Activated CD4-positive, CD25-positive, alpha-beta regulatory T cell treated with anti-CD3 and anti-CD28 coated beads, Interleukin-2, amount 50 U/mL, for 24 hours (primary cell): ENCODE measurements at regions not wholly inside any gene's neighbourhood (a gene's known extent, or its start where the extent isn't known, plus 50 kb on each side); places are given as distances from the start of the nearest gene placed in this dataset.

Experiments used
- ATAC-seq, 2 donors: fragments of 150-1000 bp; cut with Tn5 transposase; one replicate each; pipeline ENCODE4 v1.10.0; 2021; ENCODE audit warnings: mild to moderate bottlenecking in 1 of 2, moderate library complexity in 1 of 2

GRCh38 chr20:4512891-4513550, 173.2 kb upstream of the PRNP start:
- ATAC-seq = no peak

- ATAC-seq = no peak
These were observed 174.5 kb upstream of the PRNP start for GRCh38 chr20:4511776-4512175.

GRCh38 chr20:4509825-4510522, 176.3 kb upstream of the PRNP start:
- ATAC-seq = no peak

DNA sequence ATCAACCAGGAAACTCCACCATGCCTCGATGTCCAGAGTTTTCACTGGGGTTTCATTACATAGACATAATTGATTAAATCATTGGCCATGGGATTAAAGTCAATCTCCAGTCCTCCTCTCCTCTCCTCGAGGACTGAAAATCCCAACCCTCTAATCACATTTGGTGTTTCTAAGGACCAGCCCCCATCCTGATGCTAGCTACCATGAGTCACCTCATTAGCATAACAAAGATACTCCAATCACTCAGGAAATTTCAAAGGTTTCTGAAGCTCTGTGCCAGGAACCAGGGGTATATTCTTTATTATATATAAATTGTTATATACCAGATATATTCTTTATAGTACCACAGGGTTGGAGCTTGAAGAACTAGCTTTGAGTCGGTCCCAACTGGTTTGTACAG, 177.5 kb upstream of the PRNP start:
- no peak for ATAC-seq

DNA sequence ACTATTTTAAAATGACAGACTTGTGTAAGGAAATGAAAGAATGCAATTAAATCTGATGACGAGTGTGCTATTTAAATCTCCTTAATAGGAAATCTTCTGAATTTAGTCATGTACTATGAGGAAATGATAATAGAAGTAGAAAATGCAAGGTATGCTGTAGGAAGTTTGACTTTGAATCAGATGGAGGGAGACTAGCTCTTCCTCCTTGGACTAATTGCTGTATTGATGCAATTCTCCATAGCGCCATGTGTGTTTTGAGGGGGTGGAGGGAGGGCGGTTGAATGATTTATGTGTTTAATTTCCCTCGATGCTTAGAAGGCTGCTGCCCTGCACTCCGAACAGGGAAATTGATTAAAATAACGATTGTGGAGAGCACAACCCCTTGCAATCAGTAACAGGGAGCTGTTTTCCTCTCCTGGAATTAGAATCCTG, 179.0 kb upstream of the PRNP start:
- no peak for ATAC-seq

DNA sequence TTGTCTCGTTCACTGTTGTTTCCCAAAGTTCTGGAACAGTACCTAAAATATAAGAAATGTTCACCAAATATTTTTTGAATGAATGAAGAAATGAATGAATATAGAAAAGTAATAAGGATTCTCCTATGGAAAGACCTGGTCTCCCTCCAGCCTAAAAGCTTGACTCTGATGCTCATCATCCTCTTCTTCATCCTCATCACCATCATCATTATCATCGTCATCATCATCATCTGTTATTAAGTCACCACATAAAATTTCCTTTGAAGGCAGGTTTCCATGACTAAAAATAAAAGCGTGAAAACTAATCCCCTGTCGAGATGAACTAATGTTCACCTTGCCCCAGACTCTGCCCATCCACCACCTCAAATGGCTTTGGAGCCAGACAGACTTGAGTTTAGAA, 181.4 kb upstream of the PRNP start:
- ATAC-seq = no peak

DNA sequence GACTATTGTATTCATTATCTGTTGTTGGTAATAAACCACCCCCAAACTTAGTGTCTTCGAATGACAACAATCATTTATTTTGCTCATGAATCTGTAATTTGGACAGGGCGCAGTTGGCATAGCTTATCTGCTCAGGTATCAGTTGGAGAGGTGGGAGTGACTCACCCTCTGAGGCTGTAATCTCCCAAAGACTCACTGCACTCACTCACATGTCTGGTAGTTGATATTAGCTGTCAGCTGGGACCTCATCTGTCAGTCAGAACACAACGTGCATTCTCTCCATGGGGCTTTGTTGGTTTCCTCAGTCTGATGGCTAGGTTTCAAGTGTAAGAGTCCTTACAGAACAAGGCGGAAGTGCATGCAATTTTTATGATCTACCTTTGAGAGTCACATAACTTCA, 183.5 kb upstream of the PRNP start:
- ATAC-seq = no peak

DNA sequence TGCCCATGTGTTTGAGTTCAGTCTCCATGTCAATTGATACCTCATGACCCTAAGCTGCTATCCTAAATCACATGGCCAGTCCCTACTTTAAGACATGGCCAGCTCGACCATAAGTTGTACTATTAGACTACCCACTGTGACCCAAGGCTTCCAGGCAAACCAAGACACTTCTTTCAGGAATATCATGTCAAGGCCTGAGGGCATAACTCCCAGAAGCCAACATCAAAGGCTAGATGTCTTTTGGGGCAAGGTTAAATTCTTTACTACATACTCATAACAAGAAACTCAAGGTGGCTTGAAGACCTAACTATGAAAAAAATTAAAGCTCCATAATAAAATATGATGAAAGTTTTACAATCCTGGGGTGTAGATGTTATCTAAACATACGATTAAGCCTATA, 192.9 kb upstream of the PRNP start:
- no peak for ATAC-seq

- ATAC-seq = no peak
These were observed 194.6 kb upstream of the PRNP start for GRCh38 chr20:4491643-4492042.

DNA sequence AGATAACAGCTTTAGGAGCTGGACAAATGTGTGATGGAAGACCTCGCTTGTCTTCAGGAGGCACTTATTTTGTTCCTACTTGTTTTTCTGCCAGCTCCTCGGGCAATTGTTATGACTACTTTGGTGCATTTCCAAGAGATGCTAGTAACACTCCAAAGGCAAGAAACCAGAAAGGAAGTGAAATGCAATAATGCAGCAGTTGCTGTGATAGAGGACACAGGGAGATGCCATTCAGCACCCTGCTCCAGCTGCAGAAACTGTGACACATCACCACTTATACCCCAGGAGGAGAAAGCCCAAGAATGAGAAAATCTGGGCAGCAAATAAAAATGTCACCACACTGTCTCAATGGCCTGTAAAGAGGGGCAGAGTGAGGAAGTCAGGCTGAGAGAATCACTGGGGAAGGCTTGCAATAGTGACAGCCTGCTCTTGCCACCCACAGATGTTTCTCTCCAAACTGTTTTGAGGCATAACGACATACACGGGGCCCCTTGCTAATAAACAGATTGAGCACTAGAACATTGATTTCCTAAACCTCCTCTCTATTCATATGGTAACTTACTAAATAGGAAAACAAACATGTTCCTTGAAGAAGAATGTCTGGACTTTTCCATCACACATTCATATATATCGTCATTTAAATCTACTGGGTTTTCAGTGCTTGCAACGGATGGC, 195.5 kb upstream of the PRNP start:
- no peak for ATAC-seq

- no peak for ATAC-seq
These were observed 196.2 kb upstream of the PRNP start for GRCh38 chr20:4490045-4490444.

GRCh38 chr20:4488407-4489339, 197.6 kb upstream of the PRNP start:
- ATAC-seq = no peak

DNA sequence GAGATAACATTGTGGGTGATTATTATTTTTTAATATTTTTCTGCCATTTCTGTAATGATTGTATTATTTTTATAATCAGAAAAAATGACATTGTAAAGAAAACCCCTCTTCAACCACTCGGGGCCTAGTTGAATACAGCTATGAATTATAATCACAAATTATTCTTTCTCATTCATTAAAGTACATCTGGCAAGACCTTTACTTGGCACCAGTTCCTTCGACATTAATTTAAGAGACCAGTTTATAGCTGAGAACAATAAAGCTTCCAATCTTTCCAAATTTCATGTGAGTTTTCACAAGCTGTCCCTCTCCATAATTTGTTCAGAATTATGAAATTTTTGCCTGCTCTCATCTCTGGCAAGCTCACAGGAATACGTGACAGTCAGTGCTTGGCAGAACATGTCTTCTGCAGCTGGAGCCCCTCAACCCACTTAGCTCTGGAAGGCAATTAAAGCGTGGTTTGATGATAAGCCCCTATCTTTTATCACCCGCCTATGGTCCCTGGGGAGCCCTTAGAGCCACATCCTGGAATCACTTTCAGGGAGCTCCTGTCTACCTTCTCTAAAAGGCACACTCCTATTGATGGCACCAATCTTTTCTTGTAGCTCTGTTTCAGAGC, 201.8 kb upstream of the PRNP start:
- no peak for ATAC-seq

- ATAC-seq = no peak
These were observed 202.3 kb upstream of the PRNP start for GRCh38 chr20:4483961-4484360.

GRCh38 chr20:4483486-4483885, 202.8 kb upstream of the PRNP start:
- no peak for ATAC-seq

GRCh38 chr20:4480104-4480503, 206.2 kb upstream of the PRNP start:
- no peak for ATAC-seq

DNA sequence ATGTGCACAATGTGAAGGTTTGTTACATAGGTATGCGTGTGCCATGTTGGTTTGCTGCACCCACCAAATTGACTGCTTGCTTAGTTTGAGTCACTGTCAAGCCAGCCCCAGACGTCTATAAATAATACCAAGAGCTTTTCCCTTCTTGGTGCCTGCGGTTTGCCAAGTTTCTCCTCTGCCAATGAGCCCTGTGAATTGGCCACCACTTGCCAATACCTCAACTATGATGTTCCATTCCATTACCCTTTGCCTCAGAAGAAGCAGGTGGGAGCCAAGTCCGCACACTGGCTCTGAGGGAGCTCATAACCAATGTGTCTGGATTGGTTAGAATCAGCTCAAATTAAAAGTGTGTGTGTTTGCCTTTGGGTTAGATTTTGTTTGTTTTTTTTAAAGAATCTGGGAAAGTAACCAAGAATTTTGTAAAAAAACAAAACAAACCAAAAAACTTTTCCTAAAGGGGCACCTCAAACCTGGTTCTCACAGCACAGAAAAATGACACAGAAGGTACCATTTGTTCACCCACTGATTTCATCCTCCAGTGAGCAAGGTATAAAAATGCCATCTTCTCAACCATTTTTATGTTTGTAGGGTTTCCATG, 209.3 kb upstream of the PRNP start:
- no peak for ATAC-seq

DNA sequence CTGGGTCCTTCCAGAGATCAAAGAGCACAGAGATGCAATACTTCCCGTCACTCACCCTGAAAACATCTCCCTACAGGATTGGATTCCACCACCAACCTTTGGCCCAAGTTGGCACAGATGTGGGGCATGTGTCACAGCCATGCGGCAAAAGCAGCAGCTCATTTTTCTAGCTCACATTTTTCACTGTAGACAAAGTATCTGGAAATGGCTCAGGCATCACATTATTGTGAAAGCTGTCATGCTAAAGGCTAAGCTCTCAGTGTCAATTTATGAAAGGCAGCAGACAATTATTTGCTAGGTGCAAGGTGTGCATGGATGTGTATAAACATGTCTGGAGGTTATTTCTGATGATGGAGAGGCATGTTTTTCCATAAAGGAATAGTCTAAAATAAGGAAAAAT, 213.3 kb upstream of the PRNP start:
- ATAC-seq = no peak

DNA sequence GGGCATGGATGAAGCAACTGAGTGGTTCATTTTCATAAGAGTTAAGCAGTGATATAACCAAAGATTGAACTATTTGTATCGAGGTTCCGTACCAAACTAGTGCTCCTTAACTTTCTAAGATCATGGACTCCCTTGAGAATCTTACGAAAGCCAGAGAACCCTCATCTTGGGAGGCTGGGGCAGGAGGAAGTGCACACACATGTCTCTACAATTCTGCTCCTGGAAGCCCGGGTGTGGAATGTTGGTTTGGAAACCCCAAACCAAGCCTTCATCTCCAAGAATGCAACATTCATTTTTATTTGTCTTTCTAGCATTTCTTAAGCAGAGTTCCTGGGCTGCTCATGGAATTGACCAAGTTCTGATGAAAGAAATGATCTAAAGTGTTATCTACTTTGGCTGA, 215.0 kb upstream of the PRNP start:
- no peak for ATAC-seq

GRCh38 chr20:4470375-4470774, 215.9 kb upstream of the PRNP start:
- no peak for ATAC-seq

DNA sequence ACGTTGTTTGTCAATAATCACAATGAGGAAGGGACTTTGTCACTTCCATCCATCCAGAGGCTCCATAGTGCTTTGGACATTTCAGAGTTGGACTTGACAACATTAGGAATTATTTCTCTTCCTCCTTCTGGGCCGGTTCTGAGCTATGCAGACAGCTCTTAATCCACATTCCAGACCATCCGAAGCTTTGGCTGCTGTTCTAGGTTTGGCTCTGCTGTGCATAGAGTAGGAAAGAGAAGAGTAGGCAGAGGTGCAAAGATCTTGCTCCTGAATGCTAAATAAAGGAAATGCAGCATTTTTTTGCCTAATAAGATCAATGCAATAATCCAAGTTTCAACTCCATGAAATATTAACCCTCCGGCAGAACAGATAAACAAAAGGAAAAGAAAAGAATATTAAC, 216.3 kb upstream of the PRNP start:
- no peak for ATAC-seq

DNA sequence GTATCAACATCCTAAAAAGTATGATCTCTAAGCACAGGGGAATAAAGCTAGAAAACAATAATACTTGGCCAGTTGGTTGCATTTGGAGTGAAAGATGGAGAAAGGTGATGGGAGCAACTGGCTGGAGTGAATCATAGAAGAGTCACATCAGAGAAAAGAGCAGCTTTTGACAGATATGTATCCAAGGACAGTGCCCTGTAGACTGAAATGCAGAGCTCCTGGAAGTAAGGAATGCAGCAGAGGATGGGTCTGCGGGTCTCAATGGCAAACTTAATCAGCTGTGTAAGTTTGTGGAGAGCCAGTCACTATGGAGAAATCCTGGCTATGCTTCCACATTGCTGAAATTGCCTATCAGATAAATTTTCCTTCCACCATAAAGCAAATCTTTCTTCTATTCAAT, 218.1 kb upstream of the PRNP start:
- no peak for ATAC-seq
